ENCODE measurements at regions not wholly inside any gene's neighbourhood (a gene's known extent, or its start where the extent isn't known, plus 50 kb on each side); places are given as distances from the start of the nearest gene placed in this dataset.

DNA sequence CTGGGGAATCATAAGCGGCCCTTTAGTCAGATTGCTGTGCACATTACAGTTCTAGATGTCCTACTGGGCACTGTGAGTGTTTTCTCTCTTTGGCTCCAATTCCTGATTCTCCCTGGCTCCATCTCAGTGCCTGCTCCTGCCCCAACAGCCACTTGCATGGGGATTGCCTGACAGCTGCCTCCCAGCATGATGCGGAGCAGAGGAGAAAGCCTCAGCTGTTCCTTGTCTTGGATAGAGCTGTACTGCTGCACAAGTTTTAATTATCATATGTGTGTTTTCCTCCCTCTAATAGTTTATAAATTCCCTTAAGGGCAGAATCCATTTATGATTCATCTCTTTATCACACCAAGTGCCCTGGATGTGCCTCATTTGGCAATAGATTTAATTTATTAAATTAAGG lies 285.8 kb upstream of the COBL start:
- TF ChIP-seq, protein P1, sequence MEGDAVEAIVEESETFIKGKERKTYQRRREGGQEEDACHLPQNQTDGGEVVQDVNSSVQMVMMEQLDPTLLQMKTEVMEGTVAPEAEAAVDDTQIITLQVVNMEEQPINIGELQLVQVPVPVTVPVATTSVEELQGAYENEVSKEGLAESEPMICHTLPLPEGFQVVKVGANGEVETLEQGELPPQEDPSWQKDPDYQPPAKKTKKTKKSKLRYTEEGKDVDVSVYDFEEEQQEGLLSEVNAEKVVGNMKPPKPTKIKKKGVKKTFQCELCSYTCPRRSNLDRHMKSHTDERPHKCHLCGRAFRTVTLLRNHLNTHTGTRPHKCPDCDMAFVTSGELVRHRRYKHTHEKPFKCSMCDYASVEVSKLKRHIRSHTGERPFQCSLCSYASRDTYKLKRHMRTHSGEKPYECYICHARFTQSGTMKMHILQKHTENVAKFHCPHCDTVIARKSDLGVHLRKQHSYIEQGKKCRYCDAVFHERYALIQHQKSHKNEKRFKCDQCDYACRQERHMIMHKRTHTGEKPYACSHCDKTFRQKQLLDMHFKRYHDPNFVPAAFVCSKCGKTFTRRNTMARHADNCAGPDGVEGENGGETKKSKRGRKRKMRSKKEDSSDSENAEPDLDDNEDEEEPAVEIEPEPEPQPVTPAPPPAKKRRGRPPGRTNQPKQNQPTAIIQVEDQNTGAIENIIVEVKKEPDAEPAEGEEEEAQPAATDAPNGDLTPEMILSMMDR (IDR thresholded peaks at IDR 0.05): no peak
- no peak for TF ChIP-seq POLR2A (IDR thresholded peaks at IDR 0.05)

Measured in lower leg skin (tissue), 3 donors.